OCI-LY7 (cell line): ENCODE measurements at regions not wholly inside any gene's neighbourhood (a gene's known extent, or its start where the extent isn't known, plus 50 kb on each side); places are given as distances from the start of the nearest gene placed in this dataset.

Experiments
- BruUV-seq: library from RNA; stranded (reverse); fragments of 400-500 nt; replicated peaks from 2 replicates; lab custom pipeline; 2021; lab: Mats Ljungman, UMichigan
- CTCF ChIA-PET: fragments of 300-600 bp; sonication (Branson Sonifier 250); formaldehyde crosslinking; loops from one replicate; lab custom pipeline; 2022; ENCODE audit warnings: antibody characterized with exemption; ENCODE audit not compliant: unreplicated experiment; lab: Charles Lee
- POLR2A ChIA-PET: fragments of 300-600 bp; sonication (Branson Sonifier 250); formaldehyde crosslinking; loops from one replicate; lab custom pipeline; 2022; ENCODE audit warnings: antibody characterized with exemption; lab: Charles Lee
- DNase-seq: peaks from one replicate; pipeline ENCODE4 v3.0.0-alpha.2; 2015; ENCODE audit warnings: low spot score
- H2AFZ ChIP-seq: fragments of 200-600 bp; sonication (generic), shearing (Covaris generic); 2 replicates; pipeline ENCODE4 v1.6.1; 2014; ENCODE audit warnings: mild to moderate bottlenecking, antibody characterized with exemption, low read length, moderate library complexity
- H3K27ac ChIP-seq: fragments of 200-600 bp; sonication (generic); 2 replicates; pipeline ENCODE4 v1.5.1; 2014; ENCODE audit warnings: mixed run types, low read depth, mild to moderate bottlenecking, moderate library complexity, low read length, inconsistent platforms; ENCODE audit not compliant: poor library complexity, severe bottlenecking
- H3K36me3 ChIP-seq: fragments of 200-600 bp; sonication (generic); 2 replicates; pipeline ENCODE4 v1.6.1; 2014; ENCODE audit warnings: mild to moderate bottlenecking, antibody characterized with exemption, low read length, moderate library complexity, mixed read lengths; ENCODE audit not compliant: insufficient read depth
- H3K4me1 ChIP-seq: fragments of 200-600 bp; sonication (generic); 2 replicates; pipeline ENCODE4 v1.5.1; 2014; ENCODE audit warnings: mild to moderate bottlenecking, low read length; ENCODE audit not compliant: insufficient read depth, poor library complexity, severe bottlenecking
- H3K4me2 ChIP-seq: fragments of 200-600 bp; sonication (generic); 2 replicates; pipeline ENCODE4 v1.6.1; 2014; ENCODE audit warnings: mild to moderate bottlenecking, low read length
- H3K4me3 ChIP-seq: fragments of 200-600 bp; sonication (generic); 2 replicates; pipeline ENCODE4 v1.5.1; 2014; ENCODE audit warnings: mild to moderate bottlenecking, low read depth, low read length; ENCODE audit not compliant: poor library complexity, severe bottlenecking
- H3K79me2 ChIP-seq: fragments of 200-600 bp; sonication (generic); 2 replicates; pipeline ENCODE4 v1.6.1; 2016; ENCODE audit warnings: low read depth, mild to moderate bottlenecking, low read length, moderate library complexity, mixed read lengths; ENCODE audit not compliant: insufficient read depth
- H3K9me2 ChIP-seq: fragments of 200-600 bp; sonication (generic); 2 replicates; pipeline ENCODE4 v1.6.1; 2016; ENCODE audit warnings: mild to moderate bottlenecking, low read length, mixed read lengths; ENCODE audit not compliant: insufficient read depth
- H3K9me3 ChIP-seq: fragments of 200-600 bp; sonication (generic); 2 replicates; pipeline ENCODE4 v1.6.1; 2014; ENCODE audit warnings: mild to moderate bottlenecking, mixed run types, low read length, mixed read lengths
- H4K20me1 ChIP-seq: fragments of 200-600 bp; sonication (generic); 2 replicates; pipeline ENCODE4 v1.6.1; 2014; ENCODE audit warnings: mild to moderate bottlenecking, antibody characterized with exemption, low read length, moderate library complexity, mixed read lengths; ENCODE audit not compliant: insufficient read depth
- CTCF ChIP-seq: fragments of 200-600 bp; sonication (generic); conservative IDR thresholded peaks from 2 replicates; pipeline ENCODE4 v1.5.1; 2014; ENCODE audit warnings: mild to moderate bottlenecking, antibody characterized with exemption, low read length, moderate library complexity, mixed read lengths
- EZH2phosphoT487 ChIP-seq: fragments of 200-600 bp; sonication (generic); IDR thresholded peaks from 2 replicates; pipeline ENCODE4 v1.6.1; 2018; ENCODE audit warnings: low read depth, borderline replicate concordance, mild to moderate bottlenecking, mixed run types, antibody characterized with exemption, low read length, moderate library complexity, mixed read lengths
- intact Hi-C: fragments of 100-400 bp; cut with micrococcal nuclease; formaldehyde crosslinking; loops from one replicate; pipeline ENCODE4 v1.10.0; 2022; ENCODE audit not compliant: unreplicated experiment

- Histone ChIP-seq H3K27ac (no peak overlapping the region), H3K4me2 (no peak overlapping the region), H3K9me3 (no peaks in the 10 kb centered on the region), H3K79me2 (no peaks in the 10 kb centered on the region), H3K9me2 (no peaks in the 10 kb centered on the region), H3K36me3 (no peaks in the 10 kb centered on the region), H3K4me3 (no peak overlapping the region), H4K20me1 (no peaks in the 10 kb centered on the region), H3K4me1 (no peaks in the 10 kb centered on the region), H2AFZ (no peak overlapping the region)
- TF ChIP-seq CTCF (no peak), EZH2phosphoT487 (no peak)
- intact Hi-C loops = no loop called here
- no peak for DNase-seq
- CTCF ChIA-PET = no interaction called here
- no TSS peak for BruUV-seq
- POLR2A ChIA-PET = no interaction called here
Observed at GRCh38 chr6:115360602-115361325, 699.9 kb downstream of the FRK start.

GRCh38 chr6:115358616-115359015 lies 702.1 kb downstream of the FRK start:
- Histone ChIP-seq H3K79me2 (no peaks in the 10 kb centered on the region), H4K20me1 (no peaks in the 10 kb centered on the region), H3K36me3 (no peaks in the 10 kb centered on the region), H2AFZ (no peak overlapping the region), H3K4me2 (no peak overlapping the region), H3K4me1 (no peaks in the 10 kb centered on the region), H3K9me2 (no peaks in the 10 kb centered on the region), H3K27ac (no peak overlapping the region), H3K4me3 (no peak overlapping the region), H3K9me3 (no peaks in the 10 kb centered on the region)
- no peak for TF ChIP-seq EZH2phosphoT487
- no peak for TF ChIP-seq CTCF
- BruUV-seq = no TSS peak
- DNase-seq = no peak
- ChIA-PET CTCF (no interaction called here), POLR2A (interaction anchor here (0.6 to 0.9 kb wide), 6 partner anchors 8 to 1153 kb away, joined by 3 to 4 read pairs (median 4); no protein-coding TSS in a partner anchor)
- intact Hi-C loops = no loop called here

GRCh38 chr6:115356371-115356770 lies 704.3 kb downstream of the FRK start:
- no peaks in the 10 kb centered on the region for H3K9me2 ChIP-seq
- POLR2A ChIA-PET = interaction anchor here (0.6 kb wide), 1 partner anchor 251 kb away, joined by 3 read pairs; no protein-coding TSS in a partner anchor
- TF ChIP-seq CTCF (no peak), EZH2phosphoT487 (no peak)
- no peaks in the 10 kb centered on the region for H3K9me3 ChIP-seq
- H2AFZ ChIP-seq = no peak overlapping the region
- no peaks in the 10 kb centered on the region for H3K36me3 ChIP-seq
- H3K4me2 ChIP-seq = no peak overlapping the region
- H3K27ac ChIP-seq = no peak overlapping the region
- BruUV-seq = no TSS peak
- intact Hi-C loops = no loop called here
- DNase-seq = no peak
- no peaks in the 10 kb centered on the region for H3K79me2 ChIP-seq
- CTCF ChIA-PET = no interaction called here
- H3K4me3 ChIP-seq = no peak overlapping the region
- H4K20me1 ChIP-seq = no peaks in the 10 kb centered on the region
- H3K4me1 ChIP-seq = no peaks in the 10 kb centered on the region
